Trophoblast cell (in vitro differentiated cells and primary cell): ENCODE measurements at regions not wholly inside any gene's neighbourhood (a gene's known extent, or its start where the extent isn't known, plus 50 kb on each side); places are given as distances from the start of the nearest gene placed in this dataset.

Experiments
- DNase-seq, 2 donors: peaks; one replicate each; pipeline ENCODE4 v3.0.0-alpha.2; 2016
- H2AFZ ChIP-seq: 2 replicates; pipeline ENCODE4 v1.6.1; 2013; ENCODE audit warnings: low read length, moderate library complexity, mild to moderate bottlenecking; ENCODE audit not compliant: insufficient read depth, poor library complexity
- H2AK5ac ChIP-seq: 2 replicates; pipeline ENCODE4 v1.6.1; 2013; ENCODE audit warnings: mild to moderate bottlenecking, low read length
- H2BK120ac ChIP-seq: 2 replicates; pipeline ENCODE4 v1.6.1; 2013; ENCODE audit warnings: low read length, mild to moderate bottlenecking, moderate library complexity; ENCODE audit not compliant: insufficient read depth, poor library complexity
- H2BK12ac ChIP-seq: 2 replicates; pipeline ENCODE4 v1.6.1; 2013; ENCODE audit warnings: mild to moderate bottlenecking, low read length, moderate library complexity
- H2BK5ac ChIP-seq: 2 replicates; pipeline ENCODE4 v1.6.1; 2013; ENCODE audit warnings: low read length, low read depth, moderate library complexity, mild to moderate bottlenecking; ENCODE audit not compliant: poor library complexity
- H3K14ac ChIP-seq: 2 replicates; pipeline ENCODE4 v1.6.1; 2013; ENCODE audit warnings: mild to moderate bottlenecking, low read length
- H3K18ac ChIP-seq: 2 replicates; pipeline ENCODE4 v1.6.1; 2013; ENCODE audit warnings: mild to moderate bottlenecking, low read length
- H3K23ac ChIP-seq: 2 replicates; pipeline ENCODE4 v1.6.1; 2013; ENCODE audit warnings: low read length
- H3K27ac ChIP-seq: 2 replicates; pipeline ENCODE4 v1.5.1; 2013; ENCODE audit warnings: low read depth, mild to moderate bottlenecking, inconsistent platforms, low read length, moderate library complexity
- H3K27me3 ChIP-seq: 2 replicates; pipeline ENCODE4 v1.6.1; 2013; ENCODE audit warnings: inconsistent platforms, mild to moderate bottlenecking, low read length, moderate library complexity; ENCODE audit not compliant: insufficient read depth
- H3K36me3 ChIP-seq, 2 experiments: 1 replicate in 1 of 2; 2 replicates in 1 of 2; pipeline ENCODE4 v1.6.1; 2013; ENCODE audit warnings: low read length in 2 of 2, mild to moderate bottlenecking in 2 of 2, moderate library complexity in 1 of 2; ENCODE audit not compliant: insufficient read depth in 2 of 2, control insufficient read depth in 1 of 2
- H3K4ac ChIP-seq: 2 replicates; pipeline ENCODE4 v1.6.1; 2013; ENCODE audit warnings: low read depth, mild to moderate bottlenecking, low read length, moderate library complexity
- H3K4me1 ChIP-seq, 2 experiments: 1 replicate in 1 of 2; 2 replicates in 1 of 2; pipeline ENCODE4 v1.6.1; 2013; ENCODE audit warnings: low read length in 2 of 2, mild to moderate bottlenecking in 2 of 2, moderate library complexity in 1 of 2; ENCODE audit not compliant: insufficient read depth in 2 of 2, control insufficient read depth in 1 of 2
- H3K4me2 ChIP-seq: 2 replicates; pipeline ENCODE4 v1.6.1; 2013; ENCODE audit warnings: inconsistent platforms, mild to moderate bottlenecking, low read length, moderate library complexity
- H3K4me3 ChIP-seq: 2 replicates; pipeline ENCODE4 v1.5.1; 2013; ENCODE audit warnings: mild to moderate bottlenecking, low read depth, low read length, inconsistent platforms
- H3K79me1 ChIP-seq: one replicate; pipeline ENCODE4 v1.6.1; 2013; ENCODE audit warnings: low read length
- H3K79me2 ChIP-seq: 2 replicates; pipeline ENCODE4 v1.6.1; 2013; ENCODE audit warnings: low read length, mild to moderate bottlenecking; ENCODE audit not compliant: control insufficient read depth, insufficient read depth, poor library complexity
- H3K9ac ChIP-seq: 2 replicates; pipeline ENCODE4 v1.6.1; 2013; ENCODE audit warnings: mild to moderate bottlenecking, low read length
- H3K9me3 ChIP-seq: 2 replicates; pipeline ENCODE4 v1.6.1; 2013; ENCODE audit warnings: low read depth, mild to moderate bottlenecking, control low read depth, inconsistent platforms, low read length; ENCODE audit not compliant: insufficient read depth
- H4K12ac ChIP-seq: 2 replicates; pipeline ENCODE4 v1.6.1; 2013; ENCODE audit warnings: low read depth, mild to moderate bottlenecking, low read length, moderate library complexity
- H4K8ac ChIP-seq: 2 replicates; pipeline ENCODE4 v1.6.1; 2013; ENCODE audit warnings: low read depth, mild to moderate bottlenecking, low read length, moderate library complexity
- H4K91ac ChIP-seq: one replicate; pipeline ENCODE4 v1.6.1; 2013; ENCODE audit warnings: low read depth, mild to moderate bottlenecking, low read length, moderate library complexity
- WGBS: extraction: QIAGEN DNeasy Blood & Tissue Kit; methylation state at CpG from one replicate; pipeline ENCODE4 v1.1.7; 2013; ENCODE audit warnings: missing lambda C conversion rate; ENCODE audit not compliant: insufficient read length, insufficient coverage; ENCODE audit errors: extremely low coverage; 5-methylcytosine and 5-hydroxymethylcytosine counted together

GRCh38 chr2:225797394-225797793 is 397.9 kb downstream of the NYAP2 start:
- Histone ChIP-seq H3K9me3 (no peaks in the 10 kb centered on the region), H3K4me2 (no peak overlapping the region), H3K14ac (no peak overlapping the region), H2BK5ac (no peak overlapping the region), H2BK120ac (no peak overlapping the region), H3K79me2 (no peaks in the 10 kb centered on the region), H4K8ac (no peak overlapping the region), H4K12ac (no peak overlapping the region), H3K9ac (no peak overlapping the region), H2AFZ (no peak overlapping the region), H3K27me3 (no peaks in the 10 kb centered on the region), H3K4ac (no peak overlapping the region), H3K27ac (no peak overlapping the region), H3K4me1 (no peaks in the 10 kb centered on the region), H3K4me3 (no peak overlapping the region), H3K23ac (no peak overlapping the region), H2AK5ac (no peak overlapping the region), H4K91ac (no peak overlapping the region), H3K79me1 (no peaks in the 10 kb centered on the region), H2BK12ac (no peak overlapping the region), H3K18ac (no peak overlapping the region), H3K36me3 (no peaks in the 10 kb centered on the region)
- no CpG with 5 or more reads among the region's 2 CpGs for WGBS
- DNase-seq: no peak

- WGBS: no CpG with 5 or more reads among the region's 2 CpGs
- H3K4ac ChIP-seq: no peak overlapping the region
- H3K23ac ChIP-seq: no peak overlapping the region
- H2BK5ac ChIP-seq: no peak overlapping the region
- no peak overlapping the region for H3K27ac ChIP-seq
- DNase-seq: no peak
- H3K4me3 ChIP-seq: no peak overlapping the region
- H3K9me3 ChIP-seq: no peaks in the 10 kb centered on the region
- no peak overlapping the region for H3K9ac ChIP-seq
- no peak overlapping the region for H3K4me2 ChIP-seq
- no peak overlapping the region for H4K91ac ChIP-seq
- H4K12ac ChIP-seq: no peak overlapping the region
- no peak overlapping the region for H4K8ac ChIP-seq
- H3K27me3 ChIP-seq: no peaks in the 10 kb centered on the region
- H2BK12ac ChIP-seq: no peak overlapping the region
- H3K14ac ChIP-seq: no peak overlapping the region
- H2BK120ac ChIP-seq: no peak overlapping the region
- no peaks in the 10 kb centered on the region for H3K79me2 ChIP-seq
- no peaks in the 10 kb centered on the region for H3K4me1 ChIP-seq
- H3K36me3 ChIP-seq: no peaks in the 10 kb centered on the region
- H2AK5ac ChIP-seq: no peak overlapping the region
- no peak overlapping the region for H2AFZ ChIP-seq
- H3K79me1 ChIP-seq: no peaks in the 10 kb centered on the region
- no peak overlapping the region for H3K18ac ChIP-seq
These were observed 395.3 kb downstream of the NYAP2 start for GRCh38 chr2:225794652-225795400.

- H2BK12ac ChIP-seq: no peak overlapping the region
- H2BK120ac ChIP-seq: no peak overlapping the region
- H3K79me1 ChIP-seq: no peaks in the 10 kb centered on the region
- no peak overlapping the region for H2BK5ac ChIP-seq
- no CpG with 5 or more reads among the region's 2 CpGs for WGBS
- H3K27ac ChIP-seq: no peak overlapping the region
- DNase-seq: no peak
- H4K12ac ChIP-seq: no peak overlapping the region
- no peak overlapping the region for H2AK5ac ChIP-seq
- no peak overlapping the region for H3K23ac ChIP-seq
- no peak overlapping the region for H4K8ac ChIP-seq
- H3K4me1 ChIP-seq: no peaks in the 10 kb centered on the region
- H3K4ac ChIP-seq: no peak overlapping the region
- H3K9me3 ChIP-seq: no peaks in the 10 kb centered on the region
- no peak overlapping the region for H3K18ac ChIP-seq
- no peaks in the 10 kb centered on the region for H3K36me3 ChIP-seq
- no peak overlapping the region for H3K4me2 ChIP-seq
- no peak overlapping the region for H3K4me3 ChIP-seq
- no peak overlapping the region for H3K14ac ChIP-seq
- no peak overlapping the region for H3K9ac ChIP-seq
- H2AFZ ChIP-seq: no peak overlapping the region
- H4K91ac ChIP-seq: no peak overlapping the region
- H3K27me3 ChIP-seq: no peaks in the 10 kb centered on the region
- no peaks in the 10 kb centered on the region for H3K79me2 ChIP-seq
These were observed 394.4 kb downstream of the NYAP2 start for GRCh38 chr2:225793736-225794550.

- H4K8ac ChIP-seq: no peak overlapping the region
- H2BK5ac ChIP-seq: no peak overlapping the region
- H3K27ac ChIP-seq: no peak overlapping the region
- no peak overlapping the region for H3K18ac ChIP-seq
- H3K27me3 ChIP-seq: no peaks in the 10 kb centered on the region
- H3K9me3 ChIP-seq: no peaks in the 10 kb centered on the region
- DNase-seq: no peak
- no CpG with 5 or more reads among the region's 5 CpGs for WGBS
- H2BK12ac ChIP-seq: no peak overlapping the region
- no peak overlapping the region for H2AFZ ChIP-seq
- no peaks in the 10 kb centered on the region for H3K79me2 ChIP-seq
- H4K91ac ChIP-seq: no peak overlapping the region
- H3K4me1 ChIP-seq: no peaks in the 10 kb centered on the region
- no peak overlapping the region for H3K9ac ChIP-seq
- no peak overlapping the region for H3K4ac ChIP-seq
- no peak overlapping the region for H4K12ac ChIP-seq
- H3K23ac ChIP-seq: no peak overlapping the region
- H3K79me1 ChIP-seq: no peaks in the 10 kb centered on the region
- no peak overlapping the region for H3K4me3 ChIP-seq
- H3K36me3 ChIP-seq: no peaks in the 10 kb centered on the region
- H2BK120ac ChIP-seq: no peak overlapping the region
- H3K4me2 ChIP-seq: no peak overlapping the region
- H2AK5ac ChIP-seq: no peak overlapping the region
- H3K14ac ChIP-seq: no peak overlapping the region
These were observed 389.1 kb downstream of the NYAP2 start for GRCh38 chr2:225788571-225789094.
